CD8-positive, alpha-beta memory T cell (primary cell): ENCODE measurements at regions not wholly inside any gene's neighbourhood (a gene's known extent, or its start where the extent isn't known, plus 50 kb on each side); places are given as distances from the start of the nearest gene placed in this dataset.

Source experiments
- CTCF ChIA-PET: fragments of 350-600 bp; sonication (Branson Sonifier 250); formaldehyde crosslinking; loops from one replicate; lab custom pipeline; 2021; ENCODE audit warnings: antibody characterized with exemption; lab: Charles Lee
- POLR2A ChIA-PET: fragments of 350-600 bp; sonication (Branson Sonifier 250); formaldehyde crosslinking; loops from one replicate; lab custom pipeline; 2021; ENCODE audit warnings: antibody characterized with exemption; lab: Charles Lee
- DNase-seq, 5 donors: peaks; one replicate each; pipeline versions ENCODE4 v3.0.0 to v3.0.0-alpha.2; 2020 to 2022; ENCODE audit warnings: mixed read lengths in 1 of 5
- H3K27ac ChIP-seq: one replicate; pipeline ENCODE4 v1.7.0; 2013; ENCODE audit warnings: low read depth, mild to moderate bottlenecking, low read length, moderate library complexity
- H3K27me3 ChIP-seq: 2 replicates; pipeline ENCODE4 v1.7.0; 2013; ENCODE audit warnings: low read length, mild to moderate bottlenecking; ENCODE audit not compliant: insufficient read depth, poor library complexity, severe bottlenecking
- H3K36me3 ChIP-seq: 2 replicates; pipeline ENCODE4 v1.7.0; 2013; ENCODE audit warnings: mild to moderate bottlenecking, low read length, moderate library complexity; ENCODE audit not compliant: insufficient read depth
- H3K4me1 ChIP-seq: 2 replicates; pipeline ENCODE4 v1.7.0; 2013; ENCODE audit warnings: mild to moderate bottlenecking, low read length, moderate library complexity; ENCODE audit not compliant: insufficient read depth
- H3K4me3 ChIP-seq: 2 replicates; pipeline ENCODE4 v1.7.0; 2013; ENCODE audit warnings: mild to moderate bottlenecking, low read length
- H3K9me3 ChIP-seq: 2 replicates; pipeline ENCODE4 v1.7.0; 2013; ENCODE audit warnings: mild to moderate bottlenecking, low read length
- H3K27ac Mint-ChIP-seq, 8 donors: one replicate each; pipeline ENCODE4 v1.8.0; 2020 to 2021; ENCODE audit warnings: mixed read lengths in 8 of 8, mild to moderate bottlenecking in 6 of 8, inconsistent platforms in 3 of 8, moderate library complexity in 3 of 8
- H3K27me3 Mint-ChIP-seq, 2 donors: one replicate each; pipeline ENCODE4 v1.8.0; 2020 to 2021; ENCODE audit warnings: mixed read lengths in 2 of 2, mild to moderate bottlenecking in 1 of 2, moderate library complexity in 1 of 2
- H3K36me3 Mint-ChIP-seq, 3 donors: one replicate each; pipeline ENCODE4 v1.8.0; 2020 to 2021; ENCODE audit warnings: mixed read lengths in 3 of 3, inconsistent platforms in 1 of 3, mild to moderate bottlenecking in 1 of 3
- H3K4me1 Mint-ChIP-seq, 3 donors: one replicate each; pipeline ENCODE4 v1.8.0; 2020 to 2021; ENCODE audit warnings: mixed read lengths in 3 of 3, inconsistent platforms in 1 of 3, mild to moderate bottlenecking in 1 of 3
- H3K4me3 Mint-ChIP-seq, 7 donors: one replicate each; pipeline ENCODE4 v1.8.0; 2020 to 2021; ENCODE audit warnings: mixed read lengths in 7 of 7, mild to moderate bottlenecking in 6 of 7, moderate library complexity in 4 of 7, inconsistent platforms in 2 of 7
- H3K9me3 Mint-ChIP-seq, 5 donors: one replicate each; pipeline ENCODE4 v1.8.0; 2020 to 2022; ENCODE audit warnings: mixed read lengths in 5 of 5, mild to moderate bottlenecking in 3 of 5, moderate library complexity in 2 of 5, inconsistent platforms in 1 of 5

DNA sequence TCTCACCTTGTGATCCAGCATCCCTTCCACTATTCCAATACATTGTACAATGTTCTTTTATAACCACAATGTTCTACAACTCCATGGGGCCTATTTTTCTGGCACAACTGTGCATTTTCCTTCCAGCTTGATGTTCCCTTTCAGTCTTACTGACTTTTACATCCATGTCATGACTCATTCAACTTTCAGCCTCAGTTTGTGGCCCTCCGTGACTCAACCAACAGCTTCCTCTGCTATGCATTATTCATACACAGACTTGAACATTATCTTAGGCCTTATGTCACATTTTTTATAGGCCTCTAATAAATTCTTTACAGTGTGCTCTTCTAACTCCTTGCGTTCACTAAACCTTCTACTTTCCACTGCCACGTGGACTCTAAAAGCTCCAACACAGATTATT is 119.4 kb upstream of the PRMT6 start:
- Mint-ChIP-seq H3K27me3 (no peaks in the 10 kb centered on the region), H3K27ac (no peak overlapping the region), H3K4me1 (no peaks in the 10 kb centered on the region), H3K36me3 (no peaks in the 10 kb centered on the region), H3K4me3 (no peak overlapping the region), H3K9me3 (peaks cover 0 to 6% (median 1%) of the 10 kb centered on the region in 5 donors)
- no peak for DNase-seq
- H3K4me3 ChIP-seq: no peak overlapping the region
- no peak overlapping the region for H3K27ac ChIP-seq
- ChIA-PET POLR2A (no interaction called here), CTCF (no interaction called here)
- no peaks in the 10 kb centered on the region for H3K27me3 ChIP-seq
- H3K9me3 ChIP-seq: no peaks in the 10 kb centered on the region
- H3K4me1 ChIP-seq: no peaks in the 10 kb centered on the region
- no peaks in the 10 kb centered on the region for H3K36me3 ChIP-seq

DNA sequence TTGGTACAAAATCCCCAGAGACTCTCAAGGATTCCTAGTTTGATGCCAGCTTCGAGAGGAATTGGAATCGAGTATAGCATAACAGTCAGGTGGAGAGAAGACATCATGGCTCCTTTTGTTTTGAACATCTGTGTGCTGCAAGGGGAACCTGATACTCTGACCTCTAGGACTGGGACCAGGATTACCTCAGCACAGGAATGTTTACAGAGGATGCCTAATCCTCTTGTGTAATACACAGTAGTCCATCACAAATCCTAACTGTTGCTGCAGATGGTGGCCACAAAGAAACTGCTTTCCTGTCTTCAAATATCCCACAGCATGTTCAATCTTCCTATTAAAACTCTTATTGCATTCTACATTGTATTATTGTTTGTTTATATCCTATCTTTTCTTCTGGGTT is 111.8 kb upstream of the PRMT6 start:
- Mint-ChIP-seq H3K27me3 (no peaks in the 10 kb centered on the region), H3K36me3 (no peaks in the 10 kb centered on the region), H3K9me3 (peaks cover 0 to 3% (median 0%) of the 10 kb centered on the region in 5 donors), H3K27ac (no peak overlapping the region), H3K4me1 (no peaks in the 10 kb centered on the region), H3K4me3 (no peak overlapping the region)
- POLR2A ChIA-PET: no interaction called here
- no peak for DNase-seq
- CTCF ChIA-PET: no interaction called here
- H3K4me1 ChIP-seq: no peaks in the 10 kb centered on the region
- no peak overlapping the region for H3K4me3 ChIP-seq
- no peak overlapping the region for H3K27ac ChIP-seq
- H3K36me3 ChIP-seq: no peaks in the 10 kb centered on the region
- no peaks in the 10 kb centered on the region for H3K9me3 ChIP-seq
- H3K27me3 ChIP-seq: no peaks in the 10 kb centered on the region

DNA sequence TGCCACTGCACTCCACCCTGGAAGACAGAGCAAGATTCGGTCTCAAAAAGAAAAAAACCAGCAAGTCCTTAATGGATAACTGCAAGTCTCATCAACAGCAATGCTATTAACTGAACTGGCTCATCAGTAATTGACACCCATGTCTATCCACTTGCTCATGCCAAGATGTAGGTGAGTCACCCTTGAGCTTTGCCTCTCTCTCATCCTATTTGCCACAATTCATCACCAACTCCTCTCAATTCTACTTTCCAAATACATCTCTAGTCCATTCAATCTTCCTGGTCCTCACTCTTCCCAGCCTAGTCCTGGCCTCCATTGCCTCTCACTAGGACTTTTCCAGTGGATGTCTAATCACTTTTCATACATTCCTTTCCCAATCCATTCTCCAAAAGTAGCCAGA is 103.7 kb upstream of the PRMT6 start:
- H3K36me3 ChIP-seq: no peaks in the 10 kb centered on the region
- no peak overlapping the region for H3K4me3 ChIP-seq
- no peaks in the 10 kb centered on the region for H3K4me1 Mint-ChIP-seq
- H3K4me3 Mint-ChIP-seq: no peak overlapping the region
- ChIA-PET POLR2A (no interaction called here), CTCF (no interaction called here)
- no peak overlapping the region for H3K27ac ChIP-seq
- H3K4me1 ChIP-seq: no peaks in the 10 kb centered on the region
- H3K27me3 Mint-ChIP-seq: no peaks in the 10 kb centered on the region
- no peak for DNase-seq
- H3K9me3 Mint-ChIP-seq: peaks cover 0 to 3% (median 0%) of the 10 kb centered on the region in 5 donors
- H3K9me3 ChIP-seq: no peaks in the 10 kb centered on the region
- H3K27me3 ChIP-seq: no peaks in the 10 kb centered on the region
- no peak overlapping the region for H3K27ac Mint-ChIP-seq
- no peaks in the 10 kb centered on the region for H3K36me3 Mint-ChIP-seq

GRCh38 chr1:106954661-106955229 is 101.7 kb upstream of the PRMT6 start:
- no peaks in the 10 kb centered on the region for H3K27me3 Mint-ChIP-seq
- ChIA-PET POLR2A (no interaction called here), CTCF (no interaction called here)
- Histone ChIP-seq H3K36me3 (no peaks in the 10 kb centered on the region), H3K4me1 (no peaks in the 10 kb centered on the region), H3K4me3 (no peak overlapping the region), H3K9me3 (no peaks in the 10 kb centered on the region), H3K27me3 (no peaks in the 10 kb centered on the region), H3K27ac (no peak overlapping the region)
- peaks cover 0 to 3% (median 0%) of the 10 kb centered on the region in 5 donors for H3K9me3 Mint-ChIP-seq
- no peaks in the 10 kb centered on the region for H3K4me1 Mint-ChIP-seq
- no peak overlapping the region for H3K27ac Mint-ChIP-seq
- DNase-seq: no peak
- no peak overlapping the region for H3K4me3 Mint-ChIP-seq
- no peaks in the 10 kb centered on the region for H3K36me3 Mint-ChIP-seq

GRCh38 chr1:106956721-106957120 is 99.8 kb upstream of the PRMT6 start:
- Mint-ChIP-seq H3K4me1 (no peaks in the 10 kb centered on the region), H3K27me3 (no peaks in the 10 kb centered on the region), H3K4me3 (no peak overlapping the region), H3K36me3 (no peaks in the 10 kb centered on the region), H3K27ac (no peak overlapping the region), H3K9me3 (peaks cover 0 to 3% (median 0%) of the 10 kb centered on the region in 5 donors)
- POLR2A ChIA-PET: no interaction called here
- H3K4me1 ChIP-seq: no peaks in the 10 kb centered on the region
- H3K27ac ChIP-seq: no peak overlapping the region
- H3K27me3 ChIP-seq: no peaks in the 10 kb centered on the region
- CTCF ChIA-PET: no interaction called here
- no peak overlapping the region for H3K4me3 ChIP-seq
- no peak for DNase-seq
- H3K36me3 ChIP-seq: no peaks in the 10 kb centered on the region
- no peaks in the 10 kb centered on the region for H3K9me3 ChIP-seq

DNA sequence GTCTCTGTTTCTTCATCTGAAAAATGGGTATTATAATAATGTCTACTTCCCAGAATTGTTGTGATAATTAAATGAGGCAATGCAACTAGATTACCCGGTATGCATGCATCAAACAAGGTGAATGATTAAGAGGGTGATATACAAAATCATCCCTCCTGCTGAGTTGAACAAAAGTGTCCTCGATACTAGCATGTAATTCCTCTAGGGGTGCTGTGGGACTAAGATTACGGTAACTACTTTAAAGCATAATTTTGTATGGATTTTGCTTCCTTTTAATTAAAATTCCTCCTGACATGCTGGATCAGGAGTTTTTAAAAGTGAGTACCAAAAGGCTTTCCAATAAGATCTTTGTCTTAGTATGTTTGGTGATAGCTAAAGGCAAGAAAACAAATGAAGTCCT is 98.7 kb upstream of the PRMT6 start:
- no peak for DNase-seq
- POLR2A ChIA-PET: no interaction called here
- Histone ChIP-seq H3K4me1 (no peaks in the 10 kb centered on the region), H3K4me3 (no peak overlapping the region), H3K27me3 (no peaks in the 10 kb centered on the region), H3K27ac (no peak overlapping the region), H3K36me3 (no peaks in the 10 kb centered on the region), H3K9me3 (no peaks in the 10 kb centered on the region)
- H3K4me3 Mint-ChIP-seq: no peak overlapping the region
- H3K27ac Mint-ChIP-seq: no peak overlapping the region
- no peaks in the 10 kb centered on the region for H3K27me3 Mint-ChIP-seq
- no peaks in the 10 kb centered on the region for H3K4me1 Mint-ChIP-seq
- CTCF ChIA-PET: interaction anchor here (0.8 kb wide), 1 partner anchor 10 kb away, joined by 3 read pairs; no protein-coding TSS in a partner anchor
- no peaks in the 10 kb centered on the region for H3K36me3 Mint-ChIP-seq
- peaks cover 0 to 3% (median 0%) of the 10 kb centered on the region in 5 donors for H3K9me3 Mint-ChIP-seq

GRCh38 chr1:106960412-106960811 is 96.1 kb upstream of the PRMT6 start:
- DNase-seq: no peak
- Histone ChIP-seq H3K36me3 (no peaks in the 10 kb centered on the region), H3K4me1 (no peaks in the 10 kb centered on the region), H3K4me3 (no peak overlapping the region), H3K27me3 (no peaks in the 10 kb centered on the region), H3K27ac (no peak overlapping the region), H3K9me3 (no peaks in the 10 kb centered on the region)
- Mint-ChIP-seq H3K4me3 (no peak overlapping the region), H3K27ac (no peak overlapping the region), H3K9me3 (peaks cover 0 to 3% (median 0%) of the 10 kb centered on the region in 5 donors), H3K4me1 (no peaks in the 10 kb centered on the region), H3K27me3 (no peaks in the 10 kb centered on the region), H3K36me3 (no peaks in the 10 kb centered on the region)
- ChIA-PET POLR2A (no interaction called here), CTCF (no interaction called here)

DNA sequence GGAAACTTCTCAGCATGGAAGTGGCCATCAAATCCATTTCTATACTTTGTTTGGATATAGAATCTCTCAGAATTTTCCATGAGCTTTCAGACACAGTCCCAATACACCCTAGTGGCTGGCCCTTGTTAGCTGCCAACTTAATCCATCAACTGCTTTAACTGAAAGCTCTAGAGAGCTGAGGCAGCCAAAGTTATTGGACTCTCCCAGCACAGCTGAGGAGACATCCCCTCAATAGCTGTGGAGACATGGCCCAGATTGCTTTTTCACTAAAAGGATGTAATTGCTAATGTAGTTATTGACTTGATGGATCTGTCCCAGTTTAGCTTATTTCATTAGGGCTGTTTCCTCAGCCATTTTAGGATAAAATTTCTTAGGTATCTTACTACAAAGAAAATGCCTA is 94.8 kb upstream of the PRMT6 start:
- H3K27ac Mint-ChIP-seq: no peak overlapping the region
- no peaks in the 10 kb centered on the region for H3K36me3 Mint-ChIP-seq
- H3K9me3 Mint-ChIP-seq: peaks cover 0 to 3% (median 0%) of the 10 kb centered on the region in 5 donors
- no peaks in the 10 kb centered on the region for H3K9me3 ChIP-seq
- no peak overlapping the region for H3K27ac ChIP-seq
- no peaks in the 10 kb centered on the region for H3K4me1 Mint-ChIP-seq
- no peak for DNase-seq
- no peaks in the 10 kb centered on the region for H3K27me3 Mint-ChIP-seq
- no peak overlapping the region for H3K4me3 Mint-ChIP-seq
- ChIA-PET POLR2A (no interaction called here), CTCF (no interaction called here)
- no peaks in the 10 kb centered on the region for H3K27me3 ChIP-seq
- H3K36me3 ChIP-seq: no peaks in the 10 kb centered on the region
- H3K4me1 ChIP-seq: no peaks in the 10 kb centered on the region
- no peak overlapping the region for H3K4me3 ChIP-seq

- Mint-ChIP-seq H3K4me1 (no peaks in the 10 kb centered on the region), H3K36me3 (no peaks in the 10 kb centered on the region), H3K9me3 (no peaks in the 10 kb centered on the region), H3K27ac (no peak overlapping the region), H3K4me3 (no peak overlapping the region), H3K27me3 (no peaks in the 10 kb centered on the region)
- Histone ChIP-seq H3K9me3 (no peaks in the 10 kb centered on the region), H3K4me3 (no peak overlapping the region), H3K4me1 (no peaks in the 10 kb centered on the region), H3K36me3 (no peaks in the 10 kb centered on the region), H3K27ac (no peak overlapping the region), H3K27me3 (no peaks in the 10 kb centered on the region)
- CTCF ChIA-PET: no interaction called here
- POLR2A ChIA-PET: no interaction called here
- no peak for DNase-seq
Observed at GRCh38 chr1:106962591-106962990, 93.9 kb upstream of the PRMT6 start.
